Activated naive CD4-positive, alpha-beta T cell treated with Interleukin-2 at 50 U/mL for 16 hours (primary cell): ENCODE measurements at regions not wholly inside any gene's neighbourhood (a gene's known extent, or its start where the extent isn't known, plus 50 kb on each side); places are given as distances from the start of the nearest gene placed in this dataset.

ENCODE experiments used
- DNase-seq: peaks from one replicate; pipeline ENCODE4 v3.0.0-alpha.2; 2020

DNA sequence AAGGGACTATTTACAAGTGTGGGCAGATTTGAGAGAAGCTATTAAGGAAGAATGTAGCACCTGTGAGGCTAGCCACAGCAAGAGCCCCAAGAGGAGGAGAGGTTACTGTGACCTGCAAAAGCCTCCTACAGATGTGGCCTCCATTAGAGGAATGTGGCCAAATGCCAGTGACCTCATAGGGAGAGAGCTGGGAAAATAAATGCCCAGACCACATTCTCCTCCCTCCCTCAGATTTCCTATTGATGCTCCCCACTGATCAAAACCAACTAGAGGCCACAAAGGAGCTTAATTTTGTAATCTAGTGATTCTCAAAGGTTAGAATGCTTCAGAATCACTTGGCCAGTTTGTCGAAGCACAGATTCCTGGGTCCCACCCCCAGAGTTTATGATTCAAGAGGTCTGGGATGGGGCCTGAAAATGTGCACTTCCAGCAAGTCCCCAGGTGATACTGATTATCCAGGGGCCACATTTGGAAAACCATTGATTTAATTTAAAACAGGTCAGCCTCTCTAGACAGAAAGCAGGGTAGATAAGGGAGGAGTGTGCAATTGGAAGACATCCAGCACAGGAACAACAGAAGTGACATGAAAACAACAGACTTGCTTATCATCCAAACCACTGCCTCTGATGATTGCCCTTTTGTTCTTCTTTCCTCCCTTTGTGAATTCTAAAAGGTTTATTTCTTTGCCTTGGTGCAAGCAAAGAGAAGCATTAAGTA is 61.2 kb upstream of the RBBP8 start:
- no peak for DNase-seq

DNA sequence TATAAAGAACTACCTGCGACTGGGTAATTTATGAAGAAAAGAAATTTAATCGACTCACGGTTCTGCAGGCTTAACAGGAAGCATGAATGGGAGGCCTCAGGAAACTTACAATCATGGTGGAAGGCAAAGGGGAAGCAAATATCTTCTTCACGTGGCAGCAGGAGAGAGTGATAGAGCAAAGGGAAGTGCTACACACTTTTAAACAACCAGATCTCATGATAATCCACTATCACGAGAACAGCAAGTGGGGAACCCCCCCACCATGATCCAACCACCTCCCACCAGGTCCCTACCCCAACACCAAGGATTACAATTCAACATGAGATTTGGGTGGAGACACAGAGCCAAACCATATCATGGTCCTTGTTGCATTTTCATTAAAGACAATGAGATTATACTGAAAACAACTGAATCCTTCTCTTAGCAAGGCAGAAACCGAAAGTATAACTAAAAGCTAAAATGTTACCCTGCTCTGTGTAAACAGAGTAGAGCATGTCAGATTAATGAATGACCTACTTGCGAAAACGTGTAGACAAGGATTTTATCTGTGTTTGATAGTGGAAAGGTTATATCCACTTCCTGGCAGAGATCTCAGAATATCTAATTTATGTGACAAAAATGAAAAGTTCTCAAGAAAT is 60.1 kb upstream of the RBBP8 start:
- no peak for DNase-seq

DNA sequence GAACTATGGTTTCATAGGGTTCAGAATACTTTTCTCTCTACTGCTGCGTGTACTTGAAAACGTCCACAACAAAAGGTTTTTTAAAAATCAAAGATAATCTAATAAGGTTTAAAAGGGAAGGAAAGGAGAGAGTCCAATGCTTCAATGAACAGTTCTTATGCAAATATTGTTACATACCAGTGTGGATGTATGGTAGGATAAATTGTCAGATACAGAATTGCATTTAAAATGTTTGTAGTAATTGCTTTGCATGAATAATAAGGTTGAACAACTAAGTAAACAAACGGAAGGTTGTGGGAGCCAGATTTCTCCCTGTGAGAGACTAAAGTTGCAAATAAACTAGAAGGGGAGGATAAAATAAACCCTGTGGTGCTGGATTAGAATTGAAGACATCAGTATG is 53.8 kb upstream of the RBBP8 start:
- DNase-seq: no peak

DNA sequence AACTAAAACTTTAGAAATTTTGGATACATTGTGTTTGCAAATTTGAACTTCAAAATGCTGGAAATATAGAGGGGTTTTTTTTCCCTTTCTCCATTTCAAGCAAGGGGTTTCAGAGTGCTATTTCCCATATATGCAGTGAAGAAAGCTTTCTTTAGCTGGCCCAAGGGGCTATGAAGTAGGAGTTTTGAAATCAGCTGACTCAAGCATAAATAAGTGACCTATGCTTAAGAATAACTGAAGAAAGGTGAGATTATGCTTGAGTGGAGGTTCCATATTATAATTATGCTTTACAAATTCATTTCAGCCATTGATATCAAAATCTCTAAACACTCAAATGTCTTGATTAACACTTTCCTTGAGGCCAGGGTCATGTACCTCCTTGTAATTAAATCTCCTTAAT is 51.0 kb upstream of the RBBP8 start:
- DNase-seq: no peak

DNA sequence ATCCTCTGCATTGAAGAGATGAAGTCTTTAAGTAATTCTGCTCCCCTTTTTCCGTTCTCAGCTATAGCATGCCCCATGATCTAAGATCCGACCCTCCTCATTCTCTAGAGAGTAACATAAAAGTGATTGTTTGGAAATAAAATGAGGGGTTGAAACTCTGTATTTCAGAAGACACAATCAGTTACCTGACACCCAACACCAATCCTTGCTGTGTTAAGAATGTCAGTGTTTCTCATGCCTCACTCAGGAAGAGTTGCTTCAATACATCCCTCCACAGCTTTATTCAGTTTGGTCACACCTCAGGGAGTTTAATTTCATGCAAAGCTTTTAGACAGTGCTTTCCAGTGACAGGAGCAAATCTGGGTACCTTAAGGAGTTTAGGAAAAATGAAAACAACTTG is 49.9 kb upstream of the RBBP8 start:
- no peak for DNase-seq
